Astrocyte of the spinal cord (primary cell): ENCODE measurements at regions not wholly inside any gene's neighbourhood (a gene's known extent, or its start where the extent isn't known, plus 50 kb on each side); places are given as distances from the start of the nearest gene placed in this dataset.

ENCODE experiments used
- DNase-seq: peaks from one replicate; pipeline ENCODE4 v3.0.0; 2011; ENCODE audit warnings: low read depth, low spot score
- H3K4me3 ChIP-seq: 2 replicates; pipeline ENCODE4 v1.5.1; 2011; ENCODE audit warnings: low read depth, mild to moderate bottlenecking, low read length, moderate library complexity
- CTCF ChIP-seq: IDR thresholded peaks from 2 replicates; pipeline ENCODE4 v1.5.1; 2012; ENCODE audit warnings: low read depth, mild to moderate bottlenecking, low read length, inconsistent platforms
- in situ Hi-C: cut with HindIII; loops from 2 replicates; pipeline ENCODE4 v1.10.0; 2017; ENCODE audit warnings: low sequenced_read_pairs

GRCh38 chr14:35456261-35456660 is 51.7 kb upstream of the NFKBIA start:
- DNase-seq: no peak
- no peak overlapping the region for H3K4me3 ChIP-seq
- in situ Hi-C loops: no loop called here
- TF ChIP-seq CTCF: no peak

- DNase-seq: no peak
- no peak overlapping the region for H3K4me3 ChIP-seq
- in situ Hi-C loops: no loop called here
- no peak for TF ChIP-seq CTCF
Measured at GRCh38 chr14:35458442-35458841, 53.9 kb upstream of the NFKBIA start.

GRCh38 chr14:35459776-35460175 is 55.2 kb upstream of the NFKBIA start:
- no peak overlapping the region for H3K4me3 ChIP-seq
- DNase-seq: no peak
- TF ChIP-seq CTCF: no peak
- in situ Hi-C loops: no loop called here

GRCh38 chr14:35470755-35471154 is 63.2 kb upstream of the INSM2 start:
- peak; percentile 36 for DNase-seq
- in situ Hi-C loops: no loop called here
- TF ChIP-seq CTCF: no peak
- H3K4me3 ChIP-seq: no peak overlapping the region

GRCh38 chr14:35471803-35472202 is 62.2 kb upstream of the INSM2 start:
- in situ Hi-C loops: no loop called here
- no peak overlapping the region for H3K4me3 ChIP-seq
- DNase-seq: no peak
- no peak for TF ChIP-seq CTCF

GRCh38 chr14:35474323-35474722 is 59.6 kb upstream of the INSM2 start:
- no peak for TF ChIP-seq CTCF
- no peak for DNase-seq
- in situ Hi-C loops: no loop called here
- no peak overlapping the region for H3K4me3 ChIP-seq
